Trophoblast cell (in vitro differentiated cells and primary cell): ENCODE measurements at regions not wholly inside any gene's neighbourhood (a gene's known extent, or its start where the extent isn't known, plus 50 kb on each side); places are given as distances from the start of the nearest gene placed in this dataset.
"Not testable (repeated sequence)": the region's sequence is repeated elsewhere in the genome, so short reads cannot be mapped to it uniquely, and the experiment has no call there.

Experiments used
- DNase-seq, 2 donors: peaks; one replicate each; pipeline ENCODE4 v3.0.0-alpha.2; 2016
- H2AFZ ChIP-seq: 2 replicates; pipeline ENCODE4 v1.6.1; 2013; ENCODE audit warnings: low read length, moderate library complexity, mild to moderate bottlenecking; ENCODE audit not compliant: insufficient read depth, poor library complexity
- H2AK5ac ChIP-seq: 2 replicates; pipeline ENCODE4 v1.6.1; 2013; ENCODE audit warnings: mild to moderate bottlenecking, low read length
- H2BK120ac ChIP-seq: 2 replicates; pipeline ENCODE4 v1.6.1; 2013; ENCODE audit warnings: low read length, mild to moderate bottlenecking, moderate library complexity; ENCODE audit not compliant: insufficient read depth, poor library complexity
- H2BK12ac ChIP-seq: 2 replicates; pipeline ENCODE4 v1.6.1; 2013; ENCODE audit warnings: mild to moderate bottlenecking, low read length, moderate library complexity
- H2BK5ac ChIP-seq: 2 replicates; pipeline ENCODE4 v1.6.1; 2013; ENCODE audit warnings: low read length, low read depth, moderate library complexity, mild to moderate bottlenecking; ENCODE audit not compliant: poor library complexity
- H3K14ac ChIP-seq: 2 replicates; pipeline ENCODE4 v1.6.1; 2013; ENCODE audit warnings: mild to moderate bottlenecking, low read length
- H3K18ac ChIP-seq: 2 replicates; pipeline ENCODE4 v1.6.1; 2013; ENCODE audit warnings: mild to moderate bottlenecking, low read length
- H3K23ac ChIP-seq: 2 replicates; pipeline ENCODE4 v1.6.1; 2013; ENCODE audit warnings: low read length
- H3K27ac ChIP-seq: 2 replicates; pipeline ENCODE4 v1.5.1; 2013; ENCODE audit warnings: low read depth, mild to moderate bottlenecking, inconsistent platforms, low read length, moderate library complexity
- H3K27me3 ChIP-seq: 2 replicates; pipeline ENCODE4 v1.6.1; 2013; ENCODE audit warnings: inconsistent platforms, mild to moderate bottlenecking, low read length, moderate library complexity; ENCODE audit not compliant: insufficient read depth
- H3K36me3 ChIP-seq, 2 experiments: 1 replicate in 1 of 2; 2 replicates in 1 of 2; pipeline ENCODE4 v1.6.1; 2013; ENCODE audit warnings: low read length in 2 of 2, mild to moderate bottlenecking in 2 of 2, moderate library complexity in 1 of 2; ENCODE audit not compliant: insufficient read depth in 2 of 2, control insufficient read depth in 1 of 2
- H3K4ac ChIP-seq: 2 replicates; pipeline ENCODE4 v1.6.1; 2013; ENCODE audit warnings: low read depth, mild to moderate bottlenecking, low read length, moderate library complexity
- H3K4me1 ChIP-seq, 2 experiments: 1 replicate in 1 of 2; 2 replicates in 1 of 2; pipeline ENCODE4 v1.6.1; 2013; ENCODE audit warnings: low read length in 2 of 2, mild to moderate bottlenecking in 2 of 2, moderate library complexity in 1 of 2; ENCODE audit not compliant: insufficient read depth in 2 of 2, control insufficient read depth in 1 of 2
- H3K4me2 ChIP-seq: 2 replicates; pipeline ENCODE4 v1.6.1; 2013; ENCODE audit warnings: inconsistent platforms, mild to moderate bottlenecking, low read length, moderate library complexity
- H3K4me3 ChIP-seq: 2 replicates; pipeline ENCODE4 v1.5.1; 2013; ENCODE audit warnings: mild to moderate bottlenecking, low read depth, low read length, inconsistent platforms
- H3K79me1 ChIP-seq: one replicate; pipeline ENCODE4 v1.6.1; 2013; ENCODE audit warnings: low read length
- H3K79me2 ChIP-seq: 2 replicates; pipeline ENCODE4 v1.6.1; 2013; ENCODE audit warnings: low read length, mild to moderate bottlenecking; ENCODE audit not compliant: control insufficient read depth, insufficient read depth, poor library complexity
- H3K9ac ChIP-seq: 2 replicates; pipeline ENCODE4 v1.6.1; 2013; ENCODE audit warnings: mild to moderate bottlenecking, low read length
- H3K9me3 ChIP-seq: 2 replicates; pipeline ENCODE4 v1.6.1; 2013; ENCODE audit warnings: low read depth, mild to moderate bottlenecking, control low read depth, inconsistent platforms, low read length; ENCODE audit not compliant: insufficient read depth
- H4K12ac ChIP-seq: 2 replicates; pipeline ENCODE4 v1.6.1; 2013; ENCODE audit warnings: low read depth, mild to moderate bottlenecking, low read length, moderate library complexity
- H4K8ac ChIP-seq: 2 replicates; pipeline ENCODE4 v1.6.1; 2013; ENCODE audit warnings: low read depth, mild to moderate bottlenecking, low read length, moderate library complexity
- H4K91ac ChIP-seq: one replicate; pipeline ENCODE4 v1.6.1; 2013; ENCODE audit warnings: low read depth, mild to moderate bottlenecking, low read length, moderate library complexity
- WGBS: extraction: QIAGEN DNeasy Blood & Tissue Kit; methylation state at CpG from one replicate; pipeline ENCODE4 v1.1.7; 2013; ENCODE audit warnings: missing lambda C conversion rate; ENCODE audit not compliant: insufficient read length, insufficient coverage; ENCODE audit errors: extremely low coverage; 5-methylcytosine and 5-hydroxymethylcytosine counted together

GRCh38 chr2:208685929-208686328 lies 279.3 kb downstream of the PTH2R start:
- H4K8ac ChIP-seq, H2AFZ ChIP-seq, H3K4me3 ChIP-seq, H3K9me3 ChIP-seq, H4K12ac ChIP-seq, H3K79me1 ChIP-seq, H3K18ac ChIP-seq, H3K23ac ChIP-seq, H3K14ac ChIP-seq, H3K9ac ChIP-seq, H3K79me2 ChIP-seq, H3K4me2 ChIP-seq, H2BK5ac ChIP-seq, H2BK12ac ChIP-seq, H3K27ac ChIP-seq, H3K36me3 ChIP-seq, H3K4ac ChIP-seq, H2AK5ac ChIP-seq, DNase-seq, H3K27me3 ChIP-seq, H4K91ac ChIP-seq, H2BK120ac ChIP-seq, H3K4me1 ChIP-seq: not testable (repeated sequence)
- WGBS, result no CpG with 5 or more reads among the region's 13 CpGs

GRCh38 chr2:208686665-208687064 lies 280.1 kb downstream of the PTH2R start:
- Histone ChIP-seq H3K9ac (no peak overlapping the region), H2AK5ac (no peak overlapping the region), H4K12ac (no peak overlapping the region), H3K4me3 (no peak overlapping the region), H2AFZ (no peak overlapping the region), H4K8ac (no peak overlapping the region), H3K4me1 (no peaks in the 10 kb centered on the region), H3K9me3 (no peaks in the 10 kb centered on the region), H3K79me1 (no peaks in the 10 kb centered on the region), H2BK120ac (no peak overlapping the region), H2BK5ac (no peak overlapping the region), H3K4ac (no peak overlapping the region), H2BK12ac (no peak overlapping the region), H3K36me3 (no peaks in the 10 kb centered on the region), H3K18ac (no peak overlapping the region), H3K79me2 (no peaks in the 10 kb centered on the region), H3K23ac (no peak overlapping the region), H3K27ac (no peak overlapping the region), H4K91ac (no peak overlapping the region), H3K14ac (no peak overlapping the region), H3K27me3 (no peaks in the 10 kb centered on the region), H3K4me2 (no peak overlapping the region)
- DNase-seq, result no peak
- no CpG with 5 or more reads among the region's 1 CpG for WGBS

GRCh38 chr2:208687720-208688119 lies 281.1 kb downstream of the PTH2R start:
- H3K36me3 ChIP-seq, H2AK5ac ChIP-seq, H3K27ac ChIP-seq, H4K91ac ChIP-seq, DNase-seq, H3K9ac ChIP-seq, H3K79me1 ChIP-seq, H3K9me3 ChIP-seq, H3K4me1 ChIP-seq, H3K4ac ChIP-seq, H2BK12ac ChIP-seq, H3K23ac ChIP-seq, H3K14ac ChIP-seq, H3K79me2 ChIP-seq, H4K8ac ChIP-seq, H4K12ac ChIP-seq, H3K4me3 ChIP-seq, H3K18ac ChIP-seq, H2BK120ac ChIP-seq, H3K27me3 ChIP-seq, H3K4me2 ChIP-seq, H2AFZ ChIP-seq, H2BK5ac ChIP-seq: not testable (repeated sequence)
- no CpG with 5 or more reads among the region's 1 CpG for WGBS

- H3K27ac ChIP-seq, result no peak overlapping the region
- no peak for DNase-seq
- no peaks in the 10 kb centered on the region for H3K27me3 ChIP-seq
- H4K8ac ChIP-seq, result no peak overlapping the region
- H3K36me3 ChIP-seq, result no peaks in the 10 kb centered on the region
- H3K79me1 ChIP-seq, result no peaks in the 10 kb centered on the region
- no peak overlapping the region for H2AFZ ChIP-seq
- no peak overlapping the region for H3K23ac ChIP-seq
- H2BK12ac ChIP-seq, result no peak overlapping the region
- H3K18ac ChIP-seq, result no peak overlapping the region
- no peak overlapping the region for H3K14ac ChIP-seq
- no peak overlapping the region for H3K4me3 ChIP-seq
- no peaks in the 10 kb centered on the region for H3K9me3 ChIP-seq
- no peak overlapping the region for H3K4me2 ChIP-seq
- H3K9ac ChIP-seq, result no peak overlapping the region
- H2BK5ac ChIP-seq, result no peak overlapping the region
- H3K4me1 ChIP-seq, result no peaks in the 10 kb centered on the region
- no peak overlapping the region for H3K4ac ChIP-seq
- no peak overlapping the region for H2BK120ac ChIP-seq
- no peak overlapping the region for H4K12ac ChIP-seq
- H4K91ac ChIP-seq, result no peak overlapping the region
- H3K79me2 ChIP-seq, result no peaks in the 10 kb centered on the region
- no peak overlapping the region for H2AK5ac ChIP-seq
Observed at GRCh38 chr2:208698114-208698513, 291.5 kb downstream of the PTH2R start.

GRCh38 chr2:208708486-208708885 lies 301.9 kb downstream of the PTH2R start:
- no peak overlapping the region for H4K8ac ChIP-seq
- H3K79me2 ChIP-seq, result no peaks in the 10 kb centered on the region
- no peak overlapping the region for H4K91ac ChIP-seq
- H3K14ac ChIP-seq, result no peak overlapping the region
- no peaks in the 10 kb centered on the region for H3K79me1 ChIP-seq
- WGBS, result no CpG with 5 or more reads among the region's 3 CpGs
- H2AFZ ChIP-seq, result no peak overlapping the region
- no peak overlapping the region for H2BK120ac ChIP-seq
- H3K9me3 ChIP-seq, result no peaks in the 10 kb centered on the region
- no peak overlapping the region for H3K4me2 ChIP-seq
- no peak for DNase-seq
- no peak overlapping the region for H2AK5ac ChIP-seq
- no peak overlapping the region for H3K4ac ChIP-seq
- no peak overlapping the region for H3K18ac ChIP-seq
- H3K4me1 ChIP-seq, result no peaks in the 10 kb centered on the region
- H3K9ac ChIP-seq, result no peak overlapping the region
- no peak overlapping the region for H4K12ac ChIP-seq
- no peaks in the 10 kb centered on the region for H3K36me3 ChIP-seq
- no peak overlapping the region for H3K23ac ChIP-seq
- no peak overlapping the region for H3K27ac ChIP-seq
- H3K27me3 ChIP-seq, result no peaks in the 10 kb centered on the region
- no peak overlapping the region for H2BK12ac ChIP-seq
- H3K4me3 ChIP-seq, result no peak overlapping the region
- no peak overlapping the region for H2BK5ac ChIP-seq
